Activated T-helper 2 cell treated with anti-CD3 and anti-CD28 coated beads, Interferon-gamma antibody, Interleukin-2, Interleukin-4, amounts not matched to agents 10 μg/mL and 5 μg/mL and 100 μg/mL, durations not matched to agents 14 hours and 24 hours and 36 hours (primary cell): ENCODE measurements at regions not wholly inside any gene's neighbourhood (a gene's known extent, or its start where the extent isn't known, plus 50 kb on each side); places are given as distances from the start of the nearest gene placed in this dataset.

Experiments
- DNase-seq: peaks from one replicate; pipeline ENCODE4 v3.0.0; 2021; ENCODE audit warnings: low spot score
- H3K27ac Mint-ChIP-seq: one replicate; pipeline ENCODE4 v1.8.0; 2021; ENCODE audit warnings: mixed read lengths
- H3K27me3 Mint-ChIP-seq: one replicate; pipeline ENCODE4 v1.8.0; 2021; ENCODE audit warnings: low read depth, mixed read lengths
- H3K36me3 Mint-ChIP-seq: one replicate; pipeline ENCODE4 v1.8.0; 2021; ENCODE audit warnings: low read depth, mixed read lengths
- H3K4me1 Mint-ChIP-seq: one replicate; pipeline ENCODE4 v1.8.0; 2021; ENCODE audit warnings: low read depth, mixed read lengths
- H3K4me3 Mint-ChIP-seq: one replicate; pipeline ENCODE4 v1.8.0; 2021; ENCODE audit warnings: low read depth, mild to moderate bottlenecking, moderate library complexity, mixed read lengths
- H3K9me3 Mint-ChIP-seq: one replicate; pipeline ENCODE4 v1.8.0; 2021; ENCODE audit warnings: mixed read lengths
- intact Hi-C: fragments of 100-400 bp; cut with micrococcal nuclease; formaldehyde crosslinking; loops from one replicate; pipeline ENCODE4 v1.15.1; 2023

DNA sequence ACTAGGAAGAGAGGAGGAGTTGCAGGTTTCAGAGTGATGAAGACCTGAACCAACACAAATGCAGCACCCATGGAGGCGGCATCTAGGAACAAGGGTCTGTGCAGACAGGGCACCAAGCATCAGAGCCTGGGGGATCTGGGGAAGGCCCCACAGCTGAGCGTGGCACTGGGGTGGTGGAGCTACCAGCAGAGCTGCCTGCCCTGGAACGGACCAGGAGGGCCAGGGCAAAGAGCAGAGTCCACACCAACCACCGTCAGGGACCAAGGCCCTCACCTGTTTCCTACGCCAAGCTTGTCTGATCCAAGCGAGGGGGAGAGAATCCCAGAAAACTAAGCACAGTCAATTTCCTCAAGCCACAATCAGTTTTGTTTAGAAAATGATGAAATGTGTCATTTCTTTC is 79.0 kb upstream of the SYT6 start:
- DNase-seq, result no peak
- H3K4me1 Mint-ChIP-seq, result no peaks in the 10 kb centered on the region
- intact Hi-C loops, result no loop called here
- no peak overlapping the region for H3K27ac Mint-ChIP-seq
- no peaks in the 10 kb centered on the region for H3K36me3 Mint-ChIP-seq
- no peak overlapping the region for H3K4me3 Mint-ChIP-seq
- peaks cover 1% of the 10 kb centered on the region for H3K27me3 Mint-ChIP-seq
- H3K9me3 Mint-ChIP-seq, result no peaks in the 10 kb centered on the region

- no peak for DNase-seq
- Mint-ChIP-seq H3K9me3 (no peaks in the 10 kb centered on the region), H3K4me1 (no peaks in the 10 kb centered on the region), H3K4me3 (no peak overlapping the region), H3K27me3 (no peaks in the 10 kb centered on the region), H3K36me3 (no peaks in the 10 kb centered on the region), H3K27ac (no peak overlapping the region)
- intact Hi-C loops, result no loop called here
Measured at GRCh38 chr1:114231301-114231700, 77.6 kb upstream of the SYT6 start.

DNA sequence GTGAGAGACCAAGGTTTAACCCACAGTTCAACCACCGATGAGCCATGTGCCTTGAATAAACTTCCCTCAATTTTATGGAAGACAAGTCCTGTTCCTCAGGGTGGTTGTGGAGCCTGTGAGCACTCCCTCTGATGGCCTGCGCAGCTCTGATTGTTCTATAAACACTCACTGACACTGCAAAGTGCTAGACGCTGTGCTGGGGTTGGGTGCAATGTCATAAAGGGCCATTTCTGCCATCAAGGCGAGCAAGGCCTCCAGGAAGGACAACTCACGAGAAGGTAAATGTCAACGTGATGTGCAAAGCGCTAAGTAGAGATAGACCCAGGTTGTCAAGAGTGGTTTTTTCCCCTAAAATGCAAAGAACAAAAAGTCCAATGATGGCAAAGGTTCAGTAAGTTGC is 75.7 kb upstream of the SYT6 start:
- Mint-ChIP-seq H3K36me3 (no peaks in the 10 kb centered on the region), H3K9me3 (no peaks in the 10 kb centered on the region), H3K4me3 (no peak overlapping the region), H3K27ac (no peak overlapping the region), H3K27me3 (no peaks in the 10 kb centered on the region), H3K4me1 (no peaks in the 10 kb centered on the region)
- no peak for DNase-seq
- intact Hi-C loops, result no loop called here

DNA sequence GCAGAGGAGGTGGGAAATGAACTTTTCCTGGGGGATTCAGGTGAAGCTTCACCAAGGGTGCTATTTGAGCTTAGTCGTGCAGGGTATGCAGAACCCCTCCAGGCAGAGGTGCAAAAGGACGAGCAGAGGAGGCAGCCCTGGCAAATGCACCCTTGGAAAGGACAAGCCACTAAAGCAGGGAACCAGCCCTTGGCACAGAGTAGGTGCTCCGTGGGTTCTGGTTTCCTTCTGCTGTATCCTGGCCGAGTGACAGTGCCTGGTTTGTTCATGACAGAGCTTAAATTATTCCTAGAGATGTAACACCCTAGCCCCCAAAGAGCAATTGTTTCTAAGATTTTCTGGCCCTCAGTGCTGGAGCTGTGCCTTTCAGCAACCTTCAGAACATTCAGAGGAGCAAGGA is 73.4 kb upstream of the SYT6 start:
- no peak overlapping the region for H3K4me3 Mint-ChIP-seq
- H3K4me1 Mint-ChIP-seq, result no peaks in the 10 kb centered on the region
- no peaks in the 10 kb centered on the region for H3K27me3 Mint-ChIP-seq
- H3K9me3 Mint-ChIP-seq, result no peaks in the 10 kb centered on the region
- intact Hi-C loops, result no loop called here
- no peaks in the 10 kb centered on the region for H3K36me3 Mint-ChIP-seq
- H3K27ac Mint-ChIP-seq, result no peak overlapping the region
- DNase-seq, result no peak

GRCh38 chr1:114224196-114224907 is 70.7 kb upstream of the SYT6 start:
- intact Hi-C loops, result no loop called here
- Mint-ChIP-seq H3K9me3 (no peaks in the 10 kb centered on the region), H3K4me1 (no peaks in the 10 kb centered on the region), H3K36me3 (no peaks in the 10 kb centered on the region), H3K27me3 (no peaks in the 10 kb centered on the region), H3K4me3 (no peak overlapping the region), H3K27ac (no peak overlapping the region)
- no peak for DNase-seq

- Mint-ChIP-seq H3K27ac (no peak overlapping the region), H3K36me3 (no peaks in the 10 kb centered on the region), H3K9me3 (no peaks in the 10 kb centered on the region)
Measured at GRCh38 chr1:114222920-114223319, 69.3 kb upstream of the SYT6 start.

DNA sequence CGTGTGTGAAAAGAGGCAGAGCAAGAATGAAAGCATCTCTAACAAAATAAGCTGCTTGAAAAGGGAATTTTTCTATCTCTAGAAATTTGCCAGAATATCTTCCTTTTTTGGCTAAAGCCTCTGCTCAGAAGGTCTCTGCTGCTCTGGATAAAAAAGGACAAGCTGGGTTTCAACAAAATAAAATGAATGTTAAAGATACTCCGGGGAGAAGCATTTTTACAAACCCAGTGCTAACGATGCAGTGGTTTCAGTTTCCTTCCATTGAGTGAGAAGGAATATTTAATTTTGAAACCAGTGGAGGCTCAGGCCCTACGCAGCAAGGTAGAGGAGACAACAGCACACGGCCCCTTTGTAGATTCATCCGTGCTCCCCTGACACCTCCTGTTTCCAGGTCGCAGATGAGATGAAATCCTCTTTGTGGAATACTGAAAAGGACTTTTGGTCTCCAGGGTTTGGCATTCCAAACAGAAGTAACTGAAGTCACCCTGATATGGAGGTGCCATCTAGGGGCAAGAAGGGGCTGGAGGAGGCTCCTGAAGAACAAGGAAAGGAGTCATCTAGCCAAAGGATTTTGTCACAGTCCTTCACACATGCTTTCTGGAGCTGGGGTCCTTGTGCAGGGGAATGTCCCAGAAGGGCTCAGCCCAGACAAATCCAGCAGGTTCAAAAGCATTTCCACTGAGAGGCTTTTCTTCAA is 65.7 kb upstream of the SYT6 start:
- no peak overlapping the region for H3K4me3 Mint-ChIP-seq
- no peak overlapping the region for H3K27ac Mint-ChIP-seq
- no peaks in the 10 kb centered on the region for H3K36me3 Mint-ChIP-seq
- H3K9me3 Mint-ChIP-seq, result no peaks in the 10 kb centered on the region
- DNase-seq, result no peak
- intact Hi-C loops, result no loop called here
- no peaks in the 10 kb centered on the region for H3K4me1 Mint-ChIP-seq
- H3K27me3 Mint-ChIP-seq, result peaks cover 8% of the 10 kb centered on the region

More at GRCh38 chr1:114222920-114223319, 69.3 kb upstream of the SYT6 start:
- DNase-seq, result no peak
- Mint-ChIP-seq H3K4me1 (no peaks in the 10 kb centered on the region), H3K27me3 (peaks cover 4% of the 10 kb centered on the region), H3K4me3 (no peak overlapping the region)
- intact Hi-C loops, result no loop called here

GRCh38 chr1:114218361-114219171 is 64.9 kb upstream of the SYT6 start:
- Mint-ChIP-seq H3K4me3 (no peak overlapping the region), H3K9me3 (no peaks in the 10 kb centered on the region), H3K36me3 (no peaks in the 10 kb centered on the region), H3K27ac (no peak overlapping the region), H3K4me1 (no peaks in the 10 kb centered on the region), H3K27me3 (peaks cover 8% of the 10 kb centered on the region)
- no peak for DNase-seq
- intact Hi-C loops, result no loop called here

GRCh38 chr1:114216431-114217173 is 62.9 kb upstream of the SYT6 start:
- Mint-ChIP-seq H3K4me3 (no peak overlapping the region), H3K4me1 (no peaks in the 10 kb centered on the region), H3K36me3 (no peaks in the 10 kb centered on the region), H3K9me3 (no peaks in the 10 kb centered on the region), H3K27ac (no peak overlapping the region), H3K27me3 (peaks cover 8% of the 10 kb centered on the region)
- no peak for DNase-seq
- intact Hi-C loops, result no loop called here

GRCh38 chr1:114215436-114215835 is 61.8 kb upstream of the SYT6 start:
- Mint-ChIP-seq H3K9me3 (no peaks in the 10 kb centered on the region), H3K36me3 (no peaks in the 10 kb centered on the region), H3K27ac (no peak overlapping the region), H3K27me3 (peaks cover 10% of the 10 kb centered on the region), H3K4me3 (no peak overlapping the region), H3K4me1 (no peaks in the 10 kb centered on the region)
- intact Hi-C loops, result no loop called here
- DNase-seq, result no peak

GRCh38 chr1:114214016-114214415 is 60.3 kb upstream of the SYT6 start:
- Mint-ChIP-seq H3K4me1 (no peaks in the 10 kb centered on the region), H3K4me3 (no peak overlapping the region), H3K27ac (no peak overlapping the region), H3K36me3 (no peaks in the 10 kb centered on the region), H3K9me3 (no peaks in the 10 kb centered on the region), H3K27me3 (peaks cover 19% of the 10 kb centered on the region)
- intact Hi-C loops, result no loop called here
- no peak for DNase-seq

- Mint-ChIP-seq H3K4me1 (no peaks in the 10 kb centered on the region), H3K4me3 (no peak overlapping the region), H3K27ac (no peak overlapping the region), H3K9me3 (no peaks in the 10 kb centered on the region), H3K36me3 (no peaks in the 10 kb centered on the region), H3K27me3 (peaks cover 31% of the 10 kb centered on the region)
- no peak for DNase-seq
- intact Hi-C loops, result no loop called here
Measured at GRCh38 chr1:114209971-114210370, 56.3 kb upstream of the SYT6 start.
